Endothelial cell of hepatic sinusoid (primary cell): ENCODE measurements at regions not wholly inside any gene's neighbourhood (a gene's known extent, or its start where the extent isn't known, plus 50 kb on each side); places are given as distances from the start of the nearest gene placed in this dataset.

Experiments used
- in situ Hi-C: cut with HindIII; loops from 2 replicates; pipeline ENCODE4 v1.10.0; 2017; ENCODE audit warnings: low sequenced_read_pairs

DNA sequence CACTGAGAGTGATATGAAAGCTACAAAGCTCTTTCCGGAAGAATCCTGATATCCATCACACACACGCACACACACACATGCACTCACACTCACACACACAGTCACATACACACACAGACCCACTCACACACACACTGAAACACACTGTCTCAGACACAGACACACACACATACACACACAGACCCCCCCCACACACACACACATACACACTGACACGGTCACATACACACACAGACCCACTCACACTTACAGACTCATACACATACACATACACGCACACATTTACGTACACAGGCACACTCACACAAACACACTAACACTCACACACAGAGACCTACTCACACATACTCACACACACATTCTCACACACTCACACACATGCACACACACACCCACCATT, 58.6 kb downstream of the LIG4 start:
- in situ Hi-C loops: loop anchor here (25.0 kb wide), 1 partner anchor 944 kb away; no protein-coding TSS in a partner anchor

DNA sequence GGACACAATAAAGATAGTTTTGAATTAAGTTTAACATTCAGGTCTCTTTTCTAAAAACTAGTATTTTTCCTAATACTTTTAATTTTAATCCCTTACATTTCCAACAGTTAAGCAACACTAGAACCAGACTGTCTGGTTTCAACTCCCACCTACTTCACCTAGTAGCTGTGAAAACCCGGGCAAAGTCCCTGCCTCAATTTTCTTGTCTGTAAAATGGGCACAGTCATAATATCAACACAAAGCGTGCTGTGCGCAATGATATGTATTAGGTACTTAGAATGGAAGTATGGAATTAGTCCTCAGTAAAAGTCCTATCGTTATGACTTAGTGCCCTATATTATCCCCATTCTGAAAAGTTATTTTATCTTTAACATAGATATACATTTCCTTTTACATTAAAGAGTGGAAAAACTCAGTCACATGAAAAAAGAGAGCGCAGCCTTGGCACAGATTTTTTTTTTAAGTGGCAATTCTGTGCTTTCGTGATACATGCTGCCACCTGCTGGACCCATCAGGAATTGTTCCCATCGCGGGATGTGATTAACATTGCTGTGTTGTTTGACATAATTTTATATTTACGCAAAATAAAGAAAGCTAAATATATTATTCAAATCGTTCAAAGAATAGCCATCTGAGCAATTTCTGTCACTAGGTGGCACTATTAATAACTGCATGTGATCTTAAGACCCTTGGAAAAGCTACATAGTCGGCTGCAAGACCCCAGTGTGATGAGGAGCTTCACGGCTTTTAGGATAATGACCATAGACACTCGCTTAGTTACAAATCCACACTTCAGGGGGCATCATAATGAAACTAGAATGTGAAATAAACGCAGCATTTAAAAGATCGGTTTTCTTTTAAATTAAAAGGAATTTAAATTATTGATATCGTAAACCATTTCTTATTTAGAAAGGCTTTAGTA, 59.9 kb downstream of the LIG4 start:
- in situ Hi-C loops: loop anchor here (25.0 kb wide), 1 partner anchor 943 kb away; no protein-coding TSS in a partner anchor

DNA sequence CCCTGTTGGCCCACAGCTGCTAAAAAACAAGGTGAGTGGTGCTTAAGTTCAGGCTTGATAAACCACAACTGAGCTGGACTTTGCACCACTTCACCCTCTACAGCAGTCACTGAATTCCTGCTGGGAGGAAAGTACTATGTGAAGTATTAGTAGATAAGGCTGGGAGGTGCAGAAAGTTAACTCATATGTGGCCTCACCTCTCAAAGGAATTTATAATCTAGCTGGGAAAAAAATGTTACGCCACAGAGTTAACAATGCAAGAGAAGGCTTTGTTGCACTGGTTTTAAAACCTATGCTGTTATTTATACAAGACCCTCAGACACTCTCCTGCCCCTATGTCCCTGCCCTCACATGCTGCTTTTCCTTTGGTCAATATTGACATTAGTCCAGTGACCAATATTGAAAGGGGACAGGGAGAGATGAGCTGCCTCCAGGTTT, 60.9 kb downstream of the LIG4 start:
- in situ Hi-C loops: loop anchor here (25.0 kb wide), 1 partner anchor 942 kb away; no protein-coding TSS in a partner anchor

DNA sequence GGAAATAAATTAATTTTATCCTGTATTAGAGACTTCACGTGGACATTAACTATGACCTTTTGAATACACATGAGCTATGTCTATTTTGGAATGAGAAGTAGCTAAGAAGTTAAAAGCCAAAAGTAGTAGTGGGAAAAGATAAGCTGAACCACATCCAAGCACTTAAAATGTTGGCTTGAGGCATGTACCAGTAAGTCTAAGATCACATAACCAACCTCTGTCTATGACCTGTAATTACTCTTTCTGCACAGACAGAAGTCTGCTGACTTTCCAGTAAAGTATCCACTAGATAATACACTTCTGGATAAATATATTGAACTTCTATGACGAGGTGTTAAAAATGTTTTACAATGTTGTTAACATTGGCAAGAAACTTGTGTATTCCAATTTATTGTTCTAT, 68.7 kb downstream of the LIG4 start:
- in situ Hi-C loops: no loop called here

DNA sequence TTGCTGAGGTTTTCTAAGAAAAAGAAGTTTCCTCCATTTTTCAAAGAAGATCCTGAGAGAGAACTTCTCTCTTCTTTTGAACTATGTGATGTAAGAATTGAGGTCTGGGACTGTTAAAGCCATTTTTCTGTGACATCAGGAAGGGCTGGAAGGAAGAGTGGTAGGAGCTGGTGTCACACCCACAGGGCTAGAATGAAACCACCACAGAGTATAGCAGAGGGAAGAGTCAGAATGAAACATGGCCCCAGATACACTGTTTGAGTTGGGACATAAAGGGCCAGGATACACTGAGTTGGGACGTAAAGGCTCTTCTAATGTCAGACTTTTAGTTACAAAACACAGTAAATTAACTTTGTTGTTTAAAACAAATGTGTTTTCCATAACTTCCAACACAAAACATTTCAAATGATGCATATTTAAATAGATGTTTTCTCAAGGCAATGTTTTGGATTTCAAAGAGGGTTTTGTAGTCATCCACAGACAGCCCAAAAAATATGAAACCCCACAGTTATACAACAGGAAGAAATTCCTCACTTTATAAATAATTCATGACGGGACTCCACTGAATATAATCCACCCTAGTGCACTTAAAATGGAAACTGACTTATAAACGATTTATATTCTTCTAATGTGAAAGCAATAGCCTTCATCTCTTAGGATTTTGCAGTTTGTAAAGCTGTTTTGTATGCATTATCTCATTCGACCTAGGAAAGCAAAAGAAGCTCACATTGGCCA, 72.5 kb downstream of the LIG4 start:
- in situ Hi-C loops: no loop called here

DNA sequence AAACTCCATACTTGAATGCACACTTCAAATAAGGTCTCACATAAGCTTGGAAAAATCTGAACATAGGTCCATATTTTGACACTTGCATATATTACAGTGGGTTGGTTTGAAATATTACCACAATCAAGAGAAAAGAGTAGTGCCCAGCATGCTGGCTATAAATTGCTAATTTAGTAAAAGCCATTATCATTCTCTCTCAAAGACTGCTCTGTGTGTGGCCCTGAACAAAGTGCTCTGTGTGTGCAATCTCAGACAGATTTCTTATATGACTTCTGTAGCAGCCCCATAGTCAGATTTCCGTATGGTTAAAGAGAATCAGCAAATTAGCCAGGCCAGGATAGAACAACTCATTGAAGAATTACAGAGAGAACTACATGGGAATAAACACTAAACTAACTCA, 78.2 kb downstream of the LIG4 start:
- in situ Hi-C loops: no loop called here

DNA sequence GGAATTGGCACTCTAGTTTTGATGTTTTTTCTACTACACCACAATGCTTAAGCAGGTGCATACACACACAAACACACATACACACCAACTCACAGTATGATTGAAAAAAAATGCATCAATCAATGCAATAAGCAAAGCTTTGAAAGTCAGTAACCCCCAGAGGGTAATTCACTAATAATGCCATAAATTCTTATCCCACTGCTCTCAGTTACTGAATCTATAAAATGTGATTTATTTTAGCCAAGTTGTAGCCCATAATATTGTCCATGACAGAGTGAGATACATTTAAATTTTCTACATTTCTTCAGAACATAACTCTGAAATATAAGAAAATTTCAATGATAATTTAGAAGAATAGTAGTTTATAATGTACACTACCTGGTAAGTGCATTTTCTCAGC, 87.9 kb downstream of the LIG4 start:
- in situ Hi-C loops: no loop called here

DNA sequence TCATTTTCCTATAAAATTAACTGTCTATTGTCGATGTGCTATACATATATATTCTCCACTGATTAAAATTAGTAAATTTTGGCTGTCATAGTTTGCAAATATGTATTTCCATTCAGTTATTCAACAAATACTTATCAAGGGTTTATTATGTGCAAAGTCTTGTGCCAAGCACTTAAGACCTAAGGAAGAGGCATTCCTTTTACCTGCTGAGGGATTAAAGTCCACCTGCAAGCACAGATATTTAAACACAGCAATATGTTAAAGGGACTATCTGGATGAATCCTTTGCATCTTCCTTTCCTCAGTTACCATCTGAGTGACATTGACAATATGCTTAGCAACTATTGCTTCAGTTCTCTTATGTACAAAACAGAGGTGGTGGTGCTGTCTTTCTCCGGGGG, 89.3 kb downstream of the LIG4 start:
- in situ Hi-C loops: no loop called here

DNA sequence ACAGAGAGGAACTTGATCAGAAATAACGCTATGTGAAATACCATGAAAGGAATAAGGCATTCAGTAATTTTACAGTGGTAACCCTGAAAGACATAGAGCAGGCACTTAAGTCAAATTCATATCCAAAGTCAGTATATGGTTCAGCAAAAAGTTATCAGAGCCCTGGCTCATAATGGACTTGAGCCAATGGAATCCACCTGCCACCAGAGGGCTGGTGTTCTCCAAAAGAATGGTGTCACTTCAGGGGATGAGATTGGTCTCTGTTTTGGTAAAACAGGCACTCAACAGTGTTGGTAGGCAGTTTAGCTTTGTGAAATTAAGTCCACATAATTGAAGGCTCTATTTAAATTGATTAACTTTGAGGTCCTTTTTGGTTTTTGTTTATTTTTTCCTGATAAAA, 93.9 kb downstream of the LIG4 start:
- in situ Hi-C loops: no loop called here

DNA sequence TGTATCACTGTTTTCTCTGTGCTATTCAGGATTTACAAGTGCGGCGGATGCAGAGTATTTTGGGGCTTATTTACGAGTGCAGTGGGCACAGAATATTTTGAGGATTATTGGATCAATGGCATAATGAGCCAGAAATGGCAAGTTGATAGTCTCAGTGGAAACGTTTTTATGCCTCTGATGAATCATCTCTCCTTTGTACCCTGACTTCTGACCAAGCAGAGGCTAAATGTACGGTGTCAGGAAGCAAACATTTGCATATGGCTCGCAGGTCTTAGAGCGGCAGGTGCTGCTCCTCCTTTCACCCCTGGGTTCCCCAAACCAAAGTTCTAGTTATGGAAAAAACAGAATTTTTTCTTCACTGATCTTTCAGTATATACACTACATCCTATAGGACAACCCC, 94.5 kb downstream of the LIG4 start:
- in situ Hi-C loops: no loop called here

DNA sequence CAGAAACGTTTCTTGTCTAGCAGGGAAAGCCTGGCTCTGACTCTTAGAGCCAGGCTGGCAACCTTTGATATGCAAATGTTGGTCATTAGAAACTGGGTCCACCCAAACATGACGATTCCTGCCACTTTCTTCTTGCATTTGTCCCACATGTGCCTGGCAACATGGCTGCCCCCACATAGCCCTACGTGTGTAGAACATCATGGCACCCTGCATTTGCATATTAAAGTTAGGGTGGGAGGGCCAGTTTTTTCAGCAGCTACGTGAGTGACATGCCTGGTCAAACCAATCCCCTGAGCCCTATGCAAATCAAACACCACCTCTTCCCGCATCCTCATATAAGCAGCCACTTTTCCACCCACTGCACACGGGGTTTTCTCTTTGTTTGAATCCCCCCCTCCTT, 95.0 kb downstream of the LIG4 start:
- in situ Hi-C loops: no loop called here

DNA sequence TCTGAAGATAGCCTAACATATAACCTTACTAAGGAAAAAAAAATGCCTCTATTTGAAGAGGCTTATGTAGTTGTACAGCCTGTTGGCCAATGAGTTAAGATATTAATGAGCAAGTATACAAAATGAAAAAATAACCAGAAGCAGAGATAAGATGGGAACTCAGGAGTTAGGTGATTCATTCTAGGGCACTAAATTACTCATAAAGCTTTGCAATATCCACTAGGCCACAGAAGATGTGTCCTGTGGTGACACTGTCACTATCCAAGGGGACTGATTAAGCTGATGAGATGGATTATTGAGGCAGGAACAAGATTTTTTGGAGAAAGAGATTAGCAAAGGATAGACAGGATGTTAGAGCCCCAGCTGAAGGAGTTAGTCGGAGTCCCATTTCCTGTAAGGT, 99.6 kb downstream of the LIG4 start:
- in situ Hi-C loops: no loop called here

DNA sequence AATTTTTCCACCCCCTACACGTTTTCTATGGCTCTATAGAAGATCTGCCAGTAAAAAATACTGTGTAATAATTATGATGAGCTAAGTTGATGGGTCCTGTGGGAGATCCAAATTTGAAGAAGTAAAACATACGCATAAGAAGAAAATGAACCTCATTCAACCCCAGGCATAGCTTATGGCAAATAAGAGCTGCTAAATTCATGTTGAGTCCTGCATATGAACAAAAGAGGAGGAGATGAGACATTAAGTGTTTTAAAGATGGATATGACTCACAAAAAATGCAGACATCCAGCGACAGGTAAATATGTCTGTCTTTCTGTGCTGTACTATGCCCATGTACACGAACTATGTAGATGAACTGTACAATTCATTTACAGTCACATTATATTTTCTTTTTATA, 101.9 kb downstream of the LIG4 start:
- in situ Hi-C loops: no loop called here

DNA sequence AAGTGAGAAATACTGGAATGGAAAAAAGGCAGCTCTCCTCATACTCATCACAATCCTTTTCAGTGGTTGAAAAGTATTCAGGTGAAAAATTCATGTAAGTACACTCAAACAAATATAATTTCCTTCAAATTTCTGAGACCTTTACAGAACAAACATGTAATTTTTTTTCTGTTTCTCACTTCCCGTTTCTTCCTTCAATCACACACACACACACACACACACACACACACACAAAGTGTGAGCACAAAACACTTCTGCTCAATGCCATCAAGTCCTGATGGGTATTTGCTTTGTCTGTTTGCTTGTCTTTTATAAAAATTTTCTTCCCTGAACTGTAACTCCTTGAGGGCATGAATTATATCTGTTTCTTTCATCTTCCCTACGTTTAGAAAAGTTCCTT, 110.6 kb downstream of the LIG4 start:
- in situ Hi-C loops: no loop called here

DNA sequence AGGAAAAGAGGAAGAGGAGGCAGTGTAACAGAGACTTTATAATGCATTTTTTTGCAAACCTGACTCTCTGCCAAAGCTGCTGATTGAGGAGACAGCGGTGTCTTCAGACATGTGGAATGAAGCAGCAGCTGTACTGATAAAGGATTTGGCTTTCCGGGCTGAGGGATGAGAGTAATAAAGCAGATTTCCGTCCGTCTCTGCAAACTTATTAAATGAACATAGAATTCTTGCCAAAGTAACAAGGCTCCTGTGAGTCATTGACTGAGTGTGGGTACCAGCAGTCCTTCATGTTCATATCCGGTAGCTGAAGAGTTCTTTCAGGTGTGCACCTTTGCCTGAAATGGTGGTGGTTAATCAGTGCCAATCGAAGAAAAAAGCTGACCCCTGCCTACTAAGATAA, 112.6 kb downstream of the LIG4 start:
- in situ Hi-C loops: no loop called here

DNA sequence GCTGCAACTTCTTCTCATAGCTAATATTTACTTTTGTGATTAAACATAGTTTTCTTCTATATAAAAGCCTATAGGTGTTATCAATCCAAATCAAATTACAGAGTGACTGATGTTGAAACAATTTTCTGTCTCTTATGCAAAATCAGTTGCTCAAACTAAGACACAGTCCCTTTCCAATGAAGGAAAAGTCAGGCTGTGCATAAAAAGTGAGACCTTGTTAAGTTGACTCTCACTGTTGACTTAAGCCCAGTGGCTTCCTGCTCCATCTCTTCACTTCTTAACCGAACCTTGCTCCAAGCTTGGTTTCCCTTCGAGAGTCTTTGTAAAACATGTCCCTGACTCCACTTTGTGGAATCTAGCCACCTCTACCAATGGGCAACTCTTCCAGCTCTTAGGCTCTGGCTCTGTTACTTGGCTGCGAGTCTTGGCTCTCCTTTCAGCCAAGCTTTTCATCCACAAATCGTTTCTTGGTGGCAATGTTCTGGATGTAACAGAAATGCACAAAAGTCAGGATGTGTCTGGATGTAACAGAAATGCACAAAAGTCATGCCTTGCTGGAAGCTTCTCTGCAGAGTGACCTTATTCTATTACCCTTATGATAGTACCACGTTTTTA, 118.9 kb downstream of the LIG4 start:
- in situ Hi-C loops: no loop called here

DNA sequence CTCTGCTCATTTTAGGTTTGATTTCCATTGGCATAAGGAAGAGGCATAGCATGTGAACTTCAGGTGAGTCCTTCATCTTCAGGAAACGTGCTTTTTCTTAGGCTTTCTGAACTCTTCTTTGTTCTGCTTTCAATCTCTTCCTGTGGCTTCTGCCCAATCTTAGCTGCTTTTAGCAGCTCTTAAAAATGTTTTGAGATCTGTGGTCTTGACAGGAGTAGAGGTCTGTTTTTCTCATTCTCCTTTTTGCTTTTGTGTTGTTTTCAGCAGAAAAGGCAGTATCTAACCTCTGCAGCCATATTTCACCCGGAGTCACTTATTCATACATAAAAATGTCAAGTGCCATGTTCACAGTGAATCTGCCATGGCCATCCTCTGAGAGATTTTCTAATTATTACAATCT, 120.3 kb downstream of the LIG4 start:
- in situ Hi-C loops: no loop called here

DNA sequence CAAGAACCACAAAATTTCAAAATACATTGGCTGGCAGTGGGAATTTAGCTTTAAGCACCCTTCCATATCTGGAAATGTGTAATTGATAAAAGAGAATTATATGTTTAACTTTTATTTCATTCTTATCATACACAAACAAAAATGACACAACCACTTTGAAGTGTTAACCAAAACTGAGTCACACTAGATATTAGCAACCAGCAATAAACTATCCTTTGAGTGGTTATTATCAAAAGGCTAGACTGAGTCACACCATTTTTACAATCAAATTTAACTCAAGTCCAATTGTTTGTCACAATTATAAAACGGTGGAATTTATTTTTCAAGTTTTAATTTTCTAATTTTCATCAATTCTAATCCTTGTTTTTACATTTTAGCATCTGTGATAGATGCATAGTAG, 121.7 kb downstream of the LIG4 start:
- in situ Hi-C loops: no loop called here

DNA sequence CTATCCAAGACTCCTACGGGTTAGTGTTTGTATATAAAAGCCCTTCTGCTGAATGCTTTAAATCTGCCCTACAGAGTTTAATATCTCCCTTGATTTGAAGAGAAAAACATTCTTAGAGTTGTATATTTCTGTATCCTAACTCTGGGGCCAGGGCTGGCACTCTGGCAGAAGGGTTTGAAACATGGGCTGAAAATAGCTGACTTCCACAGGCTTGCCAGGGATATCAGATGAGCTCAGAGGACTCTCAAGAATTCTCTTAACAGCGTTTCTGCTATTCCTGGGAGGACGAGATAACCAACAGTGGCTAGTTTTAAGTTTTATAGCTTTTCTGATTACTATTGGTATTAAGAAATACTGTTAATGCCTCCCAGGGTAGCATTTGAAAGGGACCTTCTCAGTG, 127.5 kb downstream of the LIG4 start:
- in situ Hi-C loops: no loop called here

DNA sequence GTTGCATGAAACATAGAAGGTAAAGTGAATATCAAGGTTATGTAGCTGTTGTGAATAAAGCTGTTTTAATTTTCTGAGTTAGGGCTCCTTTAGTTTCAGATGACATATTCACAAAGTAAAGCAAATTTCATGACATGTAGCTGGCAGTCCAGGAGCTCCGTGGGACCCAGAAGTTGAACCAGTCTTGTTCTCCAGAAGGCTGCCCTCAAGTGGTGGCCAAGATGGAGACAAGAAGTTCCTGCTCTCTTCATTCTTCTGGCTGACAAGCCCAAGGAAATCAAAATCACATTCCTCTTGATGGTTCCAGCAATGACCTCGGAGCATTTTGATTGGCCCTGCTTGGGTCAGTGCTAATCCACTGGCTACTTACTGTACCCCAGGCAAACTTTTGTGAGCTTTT, 128.7 kb downstream of the LIG4 start:
- in situ Hi-C loops: no loop called here

DNA sequence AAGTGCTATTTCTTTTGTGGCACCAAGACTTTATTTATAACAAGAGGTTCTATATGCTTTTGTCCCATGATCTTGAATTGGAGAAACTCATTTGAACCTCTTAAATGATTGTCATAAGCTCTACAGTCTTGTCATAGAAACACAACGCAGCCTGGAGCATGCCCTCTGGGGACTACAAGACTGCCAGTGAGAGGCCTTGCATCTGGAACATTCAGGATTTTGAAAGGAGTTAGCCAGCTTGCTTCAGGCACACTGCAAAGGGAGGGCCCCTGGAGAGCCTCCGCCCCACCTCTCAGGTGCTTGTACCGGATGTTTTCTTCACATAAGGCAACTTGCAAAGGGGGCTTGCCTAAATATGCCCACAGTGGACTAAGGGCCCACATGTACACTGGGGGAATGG, 130.5 kb downstream of the LIG4 start:
- in situ Hi-C loops: no loop called here

DNA sequence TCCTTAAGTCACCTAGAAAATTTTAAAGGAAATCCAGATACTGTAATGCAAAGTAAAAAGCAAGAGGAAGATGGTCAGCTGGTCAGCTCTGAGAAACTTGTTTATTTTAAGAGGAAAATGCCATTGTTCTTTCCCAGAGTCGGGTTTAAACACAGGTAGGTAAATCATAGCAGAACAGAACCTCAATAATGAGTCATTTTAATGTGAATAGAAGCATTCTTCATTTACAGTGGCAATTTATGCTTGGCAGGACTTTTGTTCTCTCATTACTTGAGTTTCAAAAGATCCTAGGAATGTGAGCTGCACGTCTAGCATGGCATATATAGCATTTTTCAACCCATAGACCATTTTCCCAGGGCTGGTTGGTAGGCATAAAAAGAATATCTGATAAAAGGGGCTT, 132.3 kb downstream of the LIG4 start:
- in situ Hi-C loops: no loop called here
